HEK293 (cell line): ENCODE measurements at regions not wholly inside any gene's neighbourhood (a gene's known extent, or its start where the extent isn't known, plus 50 kb on each side); places are given as distances from the start of the nearest gene placed in this dataset.

Experiments used
- SP2 ChIP-seq: fragments of 450-650 bp; formaldehyde crosslinking; IDR thresholded peaks from 2 replicates; pipeline ENCODE4 v1.5.1; 2016; ENCODE audit warnings: missing biosample characterization, missing genetic modification characterization
- ZBTB48 ChIP-seq: fragments of 450-650 bp; formaldehyde crosslinking; IDR thresholded peaks from 2 replicates; pipeline ENCODE4 v1.5.1; 2016; ENCODE audit warnings: missing biosample characterization, missing genetic modification characterization
- ZNF76 ChIP-seq: fragments of 450-650 bp; formaldehyde crosslinking; IDR thresholded peaks from 2 replicates; pipeline ENCODE4; 2016; ENCODE audit warnings: low read depth, missing biosample characterization, missing genetic modification characterization, borderline replicate concordance
- TF ChIP-seq, protein P1 (sequence below): fragments of 450-650 bp; formaldehyde crosslinking; IDR thresholded peaks from 2 replicates; pipeline ENCODE4 v1.5.1; 2016; ENCODE audit warnings: missing biosample characterization, missing genetic modification characterization
- TF ChIP-seq, protein P2 (sequence below): fragments of 450-650 bp; formaldehyde crosslinking; IDR thresholded peaks from 2 replicates; pipeline ENCODE4 v1.5.1; 2016; ENCODE audit warnings: missing biosample characterization, missing genetic modification characterization
- TF ChIP-seq, protein P3 (sequence below): fragments of 450-650 bp; formaldehyde crosslinking; IDR thresholded peaks from 2 replicates; pipeline ENCODE4 v1.5.1; 2016; ENCODE audit warnings: missing biosample characterization, missing genetic modification characterization

DNA sequence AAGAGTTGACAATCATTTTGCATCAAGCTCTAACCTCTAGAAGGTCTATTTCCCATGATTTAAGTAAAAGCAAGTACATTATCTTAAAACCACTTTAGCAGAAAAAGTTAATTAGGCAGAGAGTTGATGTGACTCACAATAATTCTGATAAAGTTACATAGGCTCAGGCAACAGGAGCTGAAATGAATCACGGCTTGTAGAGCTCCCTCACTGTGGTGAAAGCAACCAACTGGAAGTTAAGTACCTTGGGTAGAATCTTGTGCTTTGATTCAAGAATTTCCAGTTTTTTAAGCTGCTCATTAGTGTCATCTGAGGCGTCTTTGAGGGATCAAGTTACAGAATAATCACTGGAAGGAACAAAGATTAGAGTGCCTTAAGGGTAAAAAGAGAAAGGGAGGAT is 68.9 kb upstream of the NFE2L3 start:
- TF ChIP-seq, protein P1, sequence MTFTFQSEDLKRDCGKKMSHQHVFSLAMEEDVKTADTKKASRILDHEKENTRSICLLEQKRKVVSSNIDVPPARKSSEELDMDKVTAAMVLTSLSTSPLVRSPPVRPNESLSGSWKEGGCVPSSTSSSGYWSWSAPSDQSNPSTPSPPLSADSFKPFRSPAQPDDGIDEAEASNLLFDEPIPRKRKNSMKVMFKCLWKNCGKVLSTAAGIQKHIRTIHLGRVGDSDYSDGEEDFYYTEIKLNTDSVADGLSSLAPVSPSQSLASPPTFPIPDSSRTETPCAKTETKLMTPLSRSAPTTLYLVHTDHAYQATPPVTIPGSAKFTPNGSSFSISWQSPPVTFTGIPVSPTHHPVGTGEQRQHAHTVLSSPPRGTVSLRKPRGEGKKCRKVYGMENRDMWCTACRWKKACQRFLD (tag by site-specific recombination), result no peak
- no peak for TF ChIP-seq ZNF76 (tag by site-specific recombination)
- TF ChIP-seq, protein P2, sequence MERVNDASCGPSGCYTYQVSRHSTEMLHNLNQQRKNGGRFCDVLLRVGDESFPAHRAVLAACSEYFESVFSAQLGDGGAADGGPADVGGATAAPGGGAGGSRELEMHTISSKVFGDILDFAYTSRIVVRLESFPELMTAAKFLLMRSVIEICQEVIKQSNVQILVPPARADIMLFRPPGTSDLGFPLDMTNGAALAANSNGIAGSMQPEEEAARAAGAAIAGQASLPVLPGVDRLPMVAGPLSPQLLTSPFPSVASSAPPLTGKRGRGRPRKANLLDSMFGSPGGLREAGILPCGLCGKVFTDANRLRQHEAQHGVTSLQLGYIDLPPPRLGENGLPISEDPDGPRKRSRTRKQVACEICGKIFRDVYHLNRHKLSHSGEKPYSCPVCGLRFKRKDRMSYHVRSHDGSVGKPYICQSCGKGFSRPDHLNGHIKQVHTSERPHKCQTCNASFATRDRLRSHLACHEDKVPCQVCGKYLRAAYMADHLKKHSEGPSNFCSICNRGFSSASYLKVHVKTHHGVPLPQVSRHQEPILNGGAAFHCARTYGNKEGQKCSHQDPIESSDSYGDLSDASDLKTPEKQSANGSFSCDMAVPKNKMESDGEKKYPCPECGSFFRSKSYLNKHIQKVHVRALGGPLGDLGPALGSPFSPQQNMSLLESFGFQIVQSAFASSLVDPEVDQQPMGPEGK (tag by site-specific recombination), result no peak
- no peak for TF ChIP-seq SP2
- no peak for TF ChIP-seq ZBTB48 (tag by site-specific recombination)
- TF ChIP-seq, protein P3, sequence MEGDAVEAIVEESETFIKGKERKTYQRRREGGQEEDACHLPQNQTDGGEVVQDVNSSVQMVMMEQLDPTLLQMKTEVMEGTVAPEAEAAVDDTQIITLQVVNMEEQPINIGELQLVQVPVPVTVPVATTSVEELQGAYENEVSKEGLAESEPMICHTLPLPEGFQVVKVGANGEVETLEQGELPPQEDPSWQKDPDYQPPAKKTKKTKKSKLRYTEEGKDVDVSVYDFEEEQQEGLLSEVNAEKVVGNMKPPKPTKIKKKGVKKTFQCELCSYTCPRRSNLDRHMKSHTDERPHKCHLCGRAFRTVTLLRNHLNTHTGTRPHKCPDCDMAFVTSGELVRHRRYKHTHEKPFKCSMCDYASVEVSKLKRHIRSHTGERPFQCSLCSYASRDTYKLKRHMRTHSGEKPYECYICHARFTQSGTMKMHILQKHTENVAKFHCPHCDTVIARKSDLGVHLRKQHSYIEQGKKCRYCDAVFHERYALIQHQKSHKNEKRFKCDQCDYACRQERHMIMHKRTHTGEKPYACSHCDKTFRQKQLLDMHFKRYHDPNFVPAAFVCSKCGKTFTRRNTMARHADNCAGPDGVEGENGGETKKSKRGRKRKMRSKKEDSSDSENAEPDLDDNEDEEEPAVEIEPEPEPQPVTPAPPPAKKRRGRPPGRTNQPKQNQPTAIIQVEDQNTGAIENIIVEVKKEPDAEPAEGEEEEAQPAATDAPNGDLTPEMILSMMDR (tag by site-specific recombination), result no peak
